ENCODE measurements at regions not wholly inside any gene's neighbourhood (a gene's known extent, or its start where the extent isn't known, plus 50 kb on each side); places are given as distances from the start of the nearest gene placed in this dataset.

DNA sequence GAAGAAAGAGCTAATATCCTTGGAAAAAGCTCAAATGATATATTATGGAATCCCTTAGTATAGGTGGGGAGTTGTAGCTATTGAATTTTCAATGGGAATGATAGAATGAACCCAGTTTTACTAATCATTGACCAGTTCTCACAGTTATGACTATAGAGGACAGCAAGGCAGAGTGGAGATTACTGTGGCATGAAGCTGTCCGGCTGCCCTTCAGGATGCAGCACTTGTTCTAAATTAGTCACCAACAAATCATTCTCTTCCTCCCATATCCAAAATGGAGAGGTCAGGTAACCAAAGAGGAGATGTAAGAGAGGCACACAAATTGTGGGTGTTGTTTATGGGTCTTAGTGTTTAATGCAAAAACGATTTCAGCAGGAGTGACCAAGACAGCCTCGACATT is 1490.0 kb upstream of the MIR17HG start:
- DNase-seq: no peak
- H3K4me3 Mint-ChIP-seq (ENCODE audit: unreplicated experiment): no peak overlapping the region
- TF ChIP-seq, protein P1, sequence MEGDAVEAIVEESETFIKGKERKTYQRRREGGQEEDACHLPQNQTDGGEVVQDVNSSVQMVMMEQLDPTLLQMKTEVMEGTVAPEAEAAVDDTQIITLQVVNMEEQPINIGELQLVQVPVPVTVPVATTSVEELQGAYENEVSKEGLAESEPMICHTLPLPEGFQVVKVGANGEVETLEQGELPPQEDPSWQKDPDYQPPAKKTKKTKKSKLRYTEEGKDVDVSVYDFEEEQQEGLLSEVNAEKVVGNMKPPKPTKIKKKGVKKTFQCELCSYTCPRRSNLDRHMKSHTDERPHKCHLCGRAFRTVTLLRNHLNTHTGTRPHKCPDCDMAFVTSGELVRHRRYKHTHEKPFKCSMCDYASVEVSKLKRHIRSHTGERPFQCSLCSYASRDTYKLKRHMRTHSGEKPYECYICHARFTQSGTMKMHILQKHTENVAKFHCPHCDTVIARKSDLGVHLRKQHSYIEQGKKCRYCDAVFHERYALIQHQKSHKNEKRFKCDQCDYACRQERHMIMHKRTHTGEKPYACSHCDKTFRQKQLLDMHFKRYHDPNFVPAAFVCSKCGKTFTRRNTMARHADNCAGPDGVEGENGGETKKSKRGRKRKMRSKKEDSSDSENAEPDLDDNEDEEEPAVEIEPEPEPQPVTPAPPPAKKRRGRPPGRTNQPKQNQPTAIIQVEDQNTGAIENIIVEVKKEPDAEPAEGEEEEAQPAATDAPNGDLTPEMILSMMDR (IDR thresholded peaks at IDR 0.05; ENCODE audit: partially characterized antibody, unreplicated experiment): no peak
- no peaks in the 10 kb centered on the region for H3K4me1 Mint-ChIP-seq (ENCODE audit: low read depth, unreplicated experiment)
- no peaks in the 10 kb centered on the region for H3K9me3 Mint-ChIP-seq (ENCODE audit: unreplicated experiment)
- H3K27me3 Mint-ChIP-seq (ENCODE audit: unreplicated experiment): no peaks in the 10 kb centered on the region
- H3K36me3 Mint-ChIP-seq (ENCODE audit: unreplicated experiment): no peaks in the 10 kb centered on the region
- H3K27ac Mint-ChIP-seq (ENCODE audit: unreplicated experiment): no peak overlapping the region

DNA sequence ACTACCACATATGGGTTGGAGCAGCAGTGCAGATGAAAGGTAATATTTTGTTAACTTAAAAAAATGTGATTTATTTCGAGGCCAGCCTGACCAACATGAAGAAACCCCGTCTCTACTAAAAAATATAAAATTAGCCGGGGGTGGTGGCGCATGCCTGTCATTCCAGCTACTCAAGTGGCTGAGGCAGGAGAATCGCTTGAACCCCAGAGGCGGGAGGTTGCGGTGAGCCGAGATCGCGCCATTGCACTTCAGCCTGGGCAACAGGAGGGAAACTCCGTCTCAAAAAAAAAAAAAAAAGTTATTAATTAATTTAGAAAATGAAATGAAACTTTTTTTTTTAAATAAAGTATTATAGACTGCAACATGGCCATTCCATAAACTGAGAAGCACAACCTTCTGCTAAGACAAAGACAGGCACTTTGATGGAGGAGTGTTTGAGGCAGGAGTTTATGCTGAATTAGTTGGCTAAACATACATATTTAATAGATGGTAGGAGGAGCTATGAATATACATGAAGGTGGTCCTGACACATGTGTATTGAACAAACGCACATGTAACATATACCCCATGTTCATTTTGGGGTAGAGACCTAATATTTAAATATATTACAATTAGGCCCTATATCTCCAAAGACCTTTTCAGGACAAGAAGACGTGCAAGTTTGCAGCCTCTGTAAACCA is 1485.3 kb upstream of the MIR17HG start:
- Mint-ChIP-seq H3K36me3 (ENCODE audit: unreplicated experiment) (no peaks in the 10 kb centered on the region), H3K4me3 (ENCODE audit: unreplicated experiment) (no peak overlapping the region), H3K27me3 (ENCODE audit: unreplicated experiment) (no peaks in the 10 kb centered on the region), H3K4me1 (ENCODE audit: low read depth, unreplicated experiment) (no peaks in the 10 kb centered on the region), H3K9me3 (ENCODE audit: unreplicated experiment) (no peaks in the 10 kb centered on the region), H3K27ac (ENCODE audit: unreplicated experiment) (no peak overlapping the region)
- TF ChIP-seq, protein P1 (IDR thresholded peaks at IDR 0.05; ENCODE audit: partially characterized antibody, unreplicated experiment): no peak
- DNase-seq: no peak

DNA sequence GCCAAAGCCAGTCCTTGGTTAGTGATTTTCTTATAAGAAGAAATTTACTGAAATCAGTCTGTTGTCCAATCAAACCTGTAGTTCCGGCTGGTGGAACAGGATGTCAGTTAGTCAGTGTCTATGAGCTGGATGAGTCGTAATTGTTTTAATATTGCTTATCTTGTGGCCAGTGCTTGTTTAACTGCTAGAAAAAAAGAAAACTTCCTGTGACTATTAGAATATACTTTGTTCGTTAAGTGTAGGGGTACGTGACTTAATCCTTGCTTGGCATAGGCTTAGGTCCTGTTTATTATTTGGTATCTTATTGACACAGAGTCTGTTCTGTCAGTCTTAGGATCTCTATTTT is 1484.8 kb upstream of the MIR17HG start:
- TF ChIP-seq, protein P1 (IDR thresholded peaks at IDR 0.05; ENCODE audit: partially characterized antibody, unreplicated experiment): no peak
- Mint-ChIP-seq H3K27ac (ENCODE audit: unreplicated experiment) (no peak overlapping the region), H3K9me3 (ENCODE audit: unreplicated experiment) (no peaks in the 10 kb centered on the region), H3K36me3 (ENCODE audit: unreplicated experiment) (no peaks in the 10 kb centered on the region), H3K4me3 (ENCODE audit: unreplicated experiment) (no peak overlapping the region), H3K27me3 (ENCODE audit: unreplicated experiment) (no peaks in the 10 kb centered on the region), H3K4me1 (ENCODE audit: low read depth, unreplicated experiment) (no peaks in the 10 kb centered on the region)
- no peak for DNase-seq

DNA sequence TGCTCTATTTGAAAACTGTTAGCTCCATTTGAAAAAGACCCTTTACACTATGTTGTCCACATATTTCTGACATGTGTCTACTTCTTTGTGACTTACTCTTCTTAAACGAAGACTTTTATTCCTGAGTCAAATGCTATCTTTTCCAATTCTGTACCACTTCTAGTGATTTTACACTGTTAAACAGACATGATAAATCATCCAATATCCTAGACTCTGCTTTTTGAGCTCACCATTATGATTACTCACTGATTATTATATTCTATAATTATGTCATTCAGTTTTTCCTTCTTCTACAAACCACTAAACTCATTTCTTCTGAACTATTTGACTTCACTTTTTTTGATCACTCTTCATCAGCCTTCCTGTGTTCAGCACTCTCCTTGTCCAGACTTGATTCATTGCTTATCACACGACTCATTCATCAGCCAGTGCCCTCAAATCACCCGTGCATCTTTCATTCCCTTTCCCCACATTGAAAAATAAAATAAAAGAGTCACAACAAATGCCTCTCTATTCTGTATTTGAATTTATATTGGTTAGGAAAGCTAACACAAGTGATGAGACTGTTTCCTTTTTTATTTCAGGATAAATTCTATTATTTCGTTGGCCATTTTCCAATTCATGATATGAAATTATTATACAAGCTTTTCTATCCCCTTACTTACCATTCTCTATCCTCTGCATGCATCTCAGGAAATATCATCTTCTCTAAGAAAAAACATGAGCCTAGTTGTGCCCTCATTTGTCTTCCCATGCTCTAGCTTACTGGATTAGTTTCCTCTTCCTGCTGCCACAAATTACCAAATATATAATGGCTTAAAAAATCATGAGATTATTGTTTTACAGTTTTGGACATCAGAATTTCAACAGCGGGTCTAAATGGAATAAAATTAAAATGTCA is 1482.1 kb upstream of the MIR17HG start:
- H3K4me1 Mint-ChIP-seq (ENCODE audit: low read depth, unreplicated experiment): no peaks in the 10 kb centered on the region
- no peaks in the 10 kb centered on the region for H3K27me3 Mint-ChIP-seq (ENCODE audit: unreplicated experiment)
- H3K36me3 Mint-ChIP-seq (ENCODE audit: unreplicated experiment): no peaks in the 10 kb centered on the region
- no peak for DNase-seq
- TF ChIP-seq, protein P1 (IDR thresholded peaks at IDR 0.05; ENCODE audit: partially characterized antibody, unreplicated experiment): no peak
- no peak overlapping the region for H3K27ac Mint-ChIP-seq (ENCODE audit: unreplicated experiment)
- no peaks in the 10 kb centered on the region for H3K9me3 Mint-ChIP-seq (ENCODE audit: unreplicated experiment)
- no peak overlapping the region for H3K4me3 Mint-ChIP-seq (ENCODE audit: unreplicated experiment)

DNA sequence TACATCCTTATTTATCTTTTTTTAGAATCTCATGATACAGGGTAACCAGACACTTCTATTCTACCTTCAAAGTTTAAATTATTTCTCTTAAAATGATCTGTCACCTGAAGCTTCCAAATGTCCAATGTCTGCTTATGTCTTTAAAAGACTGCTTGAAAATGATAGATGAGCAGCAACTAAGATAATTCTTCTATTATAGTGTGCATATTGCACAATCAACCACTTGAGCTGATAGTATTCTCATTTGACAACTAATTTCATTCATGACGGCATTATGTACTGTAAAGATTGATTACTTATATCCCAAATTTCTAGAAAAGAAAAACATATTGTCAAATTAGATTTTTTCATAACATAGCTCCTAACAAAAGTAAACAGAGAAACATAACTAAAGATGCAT is 1478.2 kb upstream of the MIR17HG start:
- H3K4me1 Mint-ChIP-seq (ENCODE audit: low read depth, unreplicated experiment): no peaks in the 10 kb centered on the region
- H3K27ac Mint-ChIP-seq (ENCODE audit: unreplicated experiment): no peak overlapping the region
- H3K4me3 Mint-ChIP-seq (ENCODE audit: unreplicated experiment): no peak overlapping the region
- TF ChIP-seq, protein P1 (IDR thresholded peaks at IDR 0.05; ENCODE audit: partially characterized antibody, unreplicated experiment): no peak
- H3K9me3 Mint-ChIP-seq (ENCODE audit: unreplicated experiment): no peaks in the 10 kb centered on the region
- no peaks in the 10 kb centered on the region for H3K36me3 Mint-ChIP-seq (ENCODE audit: unreplicated experiment)
- DNase-seq: no peak
- no peaks in the 10 kb centered on the region for H3K27me3 Mint-ChIP-seq (ENCODE audit: unreplicated experiment)
